Effector memory CD4-positive, alpha-beta T cell (primary cell): ENCODE measurements at regions not wholly inside any gene's neighbourhood (a gene's known extent, or its start where the extent isn't known, plus 50 kb on each side); places are given as distances from the start of the nearest gene placed in this dataset.
"Not testable (repeated sequence)": the region's sequence is repeated elsewhere in the genome, so short reads cannot be mapped to it uniquely, and the experiment has no call there.

ENCODE experiments used
- DNase-seq, 3 donors: peaks; one replicate each; pipeline ENCODE4 v3.0.0-alpha.2; 2020
- H3K27ac ChIP-seq: 2 replicates; pipeline ENCODE4 v1.7.0; 2013; ENCODE audit warnings: mild to moderate bottlenecking, low read length, moderate library complexity; ENCODE audit not compliant: insufficient read depth, poor library complexity, severe bottlenecking
- H3K27me3 ChIP-seq: replicated peaks from 2 replicates; pipeline ENCODE4 v1.7.0; 2013; ENCODE audit warnings: mild to moderate bottlenecking, low read length; ENCODE audit not compliant: insufficient read depth, control insufficient read depth, poor library complexity, severe bottlenecking
- H3K36me3 ChIP-seq: 2 replicates; pipeline ENCODE4 v1.7.0; 2013; ENCODE audit warnings: mild to moderate bottlenecking, low read length, moderate library complexity; ENCODE audit not compliant: control insufficient read depth, insufficient read depth
- H3K4me1 ChIP-seq: 2 replicates; pipeline ENCODE4 v1.7.0; 2013; ENCODE audit warnings: low read length, mild to moderate bottlenecking; ENCODE audit not compliant: control insufficient read depth, insufficient read depth, poor library complexity, severe bottlenecking
- H3K4me3 ChIP-seq: 2 replicates; pipeline ENCODE4 v1.7.0; 2013; ENCODE audit warnings: low read length, low read depth, mild to moderate bottlenecking; ENCODE audit not compliant: insufficient read depth, poor library complexity, severe bottlenecking
- H3K9me3 ChIP-seq: 2 replicates; pipeline ENCODE4 v1.7.0; 2013; ENCODE audit warnings: mild to moderate bottlenecking, low read length, moderate library complexity; ENCODE audit not compliant: control insufficient read depth

DNA sequence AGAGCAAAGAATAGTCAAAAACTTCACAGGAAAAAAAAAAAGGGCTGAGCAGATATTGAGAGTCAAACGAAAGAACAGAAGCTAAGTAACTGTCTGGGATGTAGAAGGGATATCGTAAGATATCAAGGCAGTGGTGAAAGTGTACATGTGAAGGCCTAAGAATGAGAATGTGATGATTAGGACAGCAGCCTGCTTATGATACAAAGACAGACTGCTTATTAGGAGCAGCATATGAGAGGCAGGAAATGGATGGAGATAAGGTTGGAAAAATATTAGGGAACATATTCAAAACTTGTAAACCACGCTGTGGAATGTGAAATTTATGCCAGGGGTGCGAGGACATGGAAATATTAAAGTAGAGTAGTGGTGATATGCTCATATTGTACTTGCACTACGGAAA, 133.1 kb upstream of the FAM174A start:
- Histone ChIP-seq H3K4me1 (no peaks in the 10 kb centered on the region), H3K27me3 (no peaks in the 10 kb centered on the region), H3K27ac (no peak overlapping the region), H3K36me3 (no peaks in the 10 kb centered on the region), H3K9me3 (no peaks in the 10 kb centered on the region), H3K4me3 (no peak overlapping the region)
- no peak for DNase-seq

DNA sequence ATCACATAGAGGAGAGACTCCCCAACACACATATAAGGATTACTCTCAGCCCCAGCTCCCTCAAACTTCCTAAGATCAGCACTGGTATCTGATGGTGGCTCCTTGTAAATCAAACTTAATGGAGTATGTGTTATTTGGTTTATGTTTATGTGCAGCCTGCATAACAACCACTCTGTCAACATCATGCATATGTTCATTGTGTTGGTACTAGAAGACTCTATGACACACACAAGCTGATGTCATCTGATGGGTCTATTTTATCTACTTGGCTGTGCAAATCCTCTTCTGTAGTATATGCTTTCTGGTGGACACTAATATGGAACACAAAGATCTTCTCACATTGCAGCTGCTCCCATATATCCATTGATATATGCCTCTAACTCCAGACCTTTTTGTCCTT, 134.0 kb upstream of the FAM174A start:
- no peaks in the 10 kb centered on the region for H3K36me3 ChIP-seq
- no peak for DNase-seq
- H3K9me3 ChIP-seq = no peaks in the 10 kb centered on the region
- no peaks in the 10 kb centered on the region for H3K27me3 ChIP-seq
- no peaks in the 10 kb centered on the region for H3K4me1 ChIP-seq
- H3K4me3 ChIP-seq = no peak overlapping the region
- H3K27ac ChIP-seq = no peak overlapping the region

DNA sequence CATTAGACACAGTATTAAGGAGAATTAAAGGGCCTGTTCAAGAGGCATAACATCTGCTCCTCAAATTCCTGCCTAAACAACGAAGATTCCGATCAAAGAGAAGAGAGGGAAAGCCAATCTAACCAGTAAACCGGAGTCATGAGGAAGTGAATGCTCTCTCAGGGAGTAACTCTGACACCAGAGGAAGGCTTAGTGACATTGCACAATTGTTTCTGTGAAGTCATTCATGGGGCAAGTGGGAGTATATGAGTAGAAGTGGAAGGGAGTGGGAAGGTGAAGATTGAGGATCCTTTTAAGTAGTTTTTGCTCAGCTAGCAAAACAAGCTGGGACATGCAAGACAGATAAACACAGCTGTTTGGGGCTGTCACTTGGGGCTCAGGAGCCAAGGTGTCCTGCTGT, 136.4 kb upstream of the FAM174A start:
- not testable (repeated sequence) for H3K27me3 ChIP-seq, H3K9me3 ChIP-seq, H3K4me1 ChIP-seq, H3K36me3 ChIP-seq, DNase-seq, H3K4me3 ChIP-seq, H3K27ac ChIP-seq

DNA sequence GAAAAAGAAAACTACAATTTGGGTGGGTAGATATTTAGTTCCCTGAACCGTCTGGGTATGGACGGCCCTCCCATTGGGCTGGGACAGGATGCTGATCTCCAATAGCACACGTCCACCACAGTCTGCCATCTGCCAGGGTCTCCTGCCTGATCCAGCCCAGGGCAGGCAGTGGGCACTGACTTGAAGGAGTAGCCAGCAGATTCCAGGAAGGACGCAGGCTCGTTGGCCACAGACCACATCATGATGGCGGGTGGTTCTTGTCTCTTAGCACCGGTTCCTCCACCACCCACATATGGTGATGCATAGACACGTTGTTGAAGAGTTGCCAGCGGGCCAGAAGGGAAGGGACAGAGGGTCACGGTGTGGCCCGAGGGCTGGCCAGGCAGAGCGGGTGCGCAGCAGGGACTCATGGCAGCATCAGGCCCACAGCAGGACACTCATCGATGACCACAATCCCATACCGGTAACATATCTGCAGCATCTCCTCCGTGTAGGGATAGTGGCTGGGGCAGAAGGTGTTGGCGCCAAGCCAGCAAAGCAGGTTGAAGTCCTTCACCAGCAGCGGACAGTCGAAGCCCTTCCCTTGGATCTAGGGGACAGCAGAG, 155.8 kb upstream of the FAM174A start:
- not testable (repeated sequence) for H3K27ac ChIP-seq, H3K27me3 ChIP-seq, H3K9me3 ChIP-seq, DNase-seq, H3K36me3 ChIP-seq, H3K4me1 ChIP-seq, H3K4me3 ChIP-seq

DNA sequence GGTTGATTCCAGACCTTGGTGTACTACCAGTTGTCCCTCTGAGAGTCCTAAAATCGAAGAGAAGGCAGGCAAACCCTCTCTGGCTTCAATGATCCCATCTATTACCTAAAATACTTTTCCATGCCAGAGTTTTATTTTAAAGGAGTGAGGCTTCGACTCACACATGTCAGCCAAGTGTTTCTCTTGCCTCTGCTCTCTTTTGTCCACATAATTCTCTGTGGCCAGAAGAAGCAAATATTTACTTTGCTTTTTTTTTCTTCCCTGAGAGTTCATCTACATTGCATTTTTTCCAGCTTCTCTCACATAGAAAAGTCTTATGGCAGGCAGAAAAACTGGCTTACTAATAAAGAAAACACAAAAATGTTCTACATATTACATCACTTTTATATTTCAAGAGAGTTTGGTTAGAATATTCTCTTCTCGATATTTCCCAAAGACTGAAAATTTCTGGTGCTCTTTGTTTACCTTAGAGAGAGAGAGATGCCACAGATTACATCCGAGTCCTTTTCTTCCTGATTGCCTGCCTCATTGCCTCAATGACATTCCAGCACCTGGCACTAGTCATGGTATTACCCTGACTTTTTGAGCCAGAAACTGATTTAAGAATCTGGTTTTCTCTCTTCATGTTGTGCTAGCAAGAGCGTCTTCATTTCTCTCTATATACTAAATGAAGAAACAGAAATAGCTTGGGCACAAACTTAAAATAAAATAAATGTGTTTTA, 170.3 kb upstream of the FAM174A start:
- H3K4me1 ChIP-seq, H3K27ac ChIP-seq, H3K4me3 ChIP-seq, H3K27me3 ChIP-seq, DNase-seq, H3K36me3 ChIP-seq, H3K9me3 ChIP-seq: not testable (repeated sequence)

DNA sequence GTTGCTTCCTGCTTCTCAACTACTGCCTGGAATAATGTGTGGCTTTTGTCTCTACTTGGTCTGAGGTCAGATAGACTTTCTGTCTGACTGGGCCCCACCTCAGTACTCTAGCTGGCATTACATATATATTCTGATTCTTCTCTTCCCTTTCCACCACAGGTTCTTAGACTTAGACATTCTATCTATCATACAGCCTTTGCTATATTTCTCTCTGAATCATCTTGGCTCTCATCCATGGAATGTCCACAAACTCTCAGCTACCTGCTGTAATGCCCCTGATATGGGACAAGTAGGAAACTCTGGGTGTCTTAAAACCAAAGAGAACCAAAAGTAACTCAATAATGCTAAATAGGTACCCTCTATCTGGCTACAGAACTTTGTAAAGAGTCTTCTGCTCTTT, 170.8 kb upstream of the FAM174A start:
- H3K4me3 ChIP-seq, H3K36me3 ChIP-seq, H3K9me3 ChIP-seq, H3K27ac ChIP-seq, H3K27me3 ChIP-seq, DNase-seq, H3K4me1 ChIP-seq: not testable (repeated sequence)

DNA sequence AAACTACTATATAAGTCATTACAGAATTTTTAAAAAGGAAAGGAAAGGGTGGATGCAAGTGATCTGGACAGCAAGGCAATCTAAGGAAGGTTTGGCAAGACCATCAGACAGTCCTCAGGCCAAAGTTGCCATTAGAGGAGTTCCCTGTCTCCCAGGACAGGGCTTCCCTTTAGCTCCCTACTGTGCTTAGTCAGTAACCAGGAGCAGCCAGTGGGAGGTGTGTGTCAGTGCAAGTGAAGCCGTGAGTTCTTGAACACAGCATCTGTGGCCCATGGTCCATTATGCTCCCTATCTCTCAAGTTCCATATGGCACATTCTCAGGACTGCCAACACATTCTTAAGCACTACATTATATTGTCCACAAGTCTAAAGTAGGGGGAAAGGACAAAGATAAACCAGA, 175.2 kb upstream of the FAM174A start:
- not testable (repeated sequence) for H3K27ac ChIP-seq

DNA sequence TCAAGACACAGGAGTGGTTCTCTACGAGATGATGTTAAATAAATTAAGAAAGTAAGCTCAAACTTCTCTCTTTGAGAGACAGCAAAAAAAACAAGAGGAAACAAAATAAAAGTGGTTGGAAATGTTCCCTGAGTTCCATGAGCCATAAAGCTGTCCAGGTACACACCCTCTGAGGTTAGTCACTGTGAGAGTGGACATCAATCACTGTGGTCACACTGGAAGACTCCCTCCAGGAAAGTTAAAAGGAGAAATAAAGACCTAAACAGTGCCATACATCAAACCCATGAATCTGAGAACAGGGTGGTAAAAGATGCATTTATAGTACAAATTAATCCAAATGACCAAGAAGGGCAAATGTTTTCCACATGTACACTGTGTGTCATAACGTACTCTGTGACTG, 188.9 kb upstream of the FAM174A start:
- H3K9me3 ChIP-seq, H3K27ac ChIP-seq, H3K4me3 ChIP-seq, H3K36me3 ChIP-seq, DNase-seq, H3K27me3 ChIP-seq, H3K4me1 ChIP-seq: not testable (repeated sequence)

More for the DNA sequence above, 175.2 kb upstream of the FAM174A start:
- H3K4me3 ChIP-seq, H3K36me3 ChIP-seq, H3K9me3 ChIP-seq, H3K4me1 ChIP-seq, H3K27me3 ChIP-seq, DNase-seq: not testable (repeated sequence)

DNA sequence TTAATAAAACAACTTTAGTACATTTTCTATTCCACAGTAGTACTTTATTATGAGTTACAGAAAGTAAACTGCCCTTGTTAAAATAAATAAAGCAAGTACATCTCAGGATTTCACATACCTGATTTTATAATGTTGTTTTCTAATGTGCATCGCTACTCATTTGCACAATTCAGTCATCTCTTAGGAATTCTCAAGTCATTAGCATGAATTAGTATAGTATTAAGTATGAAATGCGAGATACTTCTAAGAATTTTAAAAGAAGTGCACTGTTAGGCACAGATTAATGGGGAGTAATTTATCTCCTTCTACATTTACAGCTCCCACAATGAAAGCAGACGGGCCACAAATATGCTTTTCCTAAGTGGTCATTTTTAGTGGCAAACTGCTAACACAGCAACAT, 193.7 kb upstream of the FAM174A start:
- not testable (repeated sequence) for H3K4me1 ChIP-seq, H3K27ac ChIP-seq, H3K27me3 ChIP-seq, DNase-seq, H3K9me3 ChIP-seq, H3K4me3 ChIP-seq, H3K36me3 ChIP-seq

DNA sequence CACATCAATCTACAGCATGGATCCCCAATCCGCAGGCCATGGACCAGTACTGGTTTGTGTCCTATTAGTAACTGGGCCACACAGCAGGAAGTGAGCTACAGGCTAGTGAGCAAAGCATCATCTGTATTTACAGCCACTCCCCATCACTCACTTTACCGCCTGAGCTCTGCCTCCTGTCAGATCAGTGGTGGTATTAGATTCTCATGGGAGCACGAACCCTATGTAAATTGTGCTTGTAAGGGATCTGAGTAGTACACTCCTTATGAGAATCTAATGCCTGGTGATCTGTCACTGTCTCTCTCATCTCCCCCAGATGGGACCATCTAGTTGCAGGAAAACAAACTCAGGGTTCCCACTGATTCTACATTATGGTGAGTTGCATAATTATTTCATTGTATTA, 212.7 kb upstream of the FAM174A start:
- no peaks in the 10 kb centered on the region for H3K9me3 ChIP-seq
- H3K4me3 ChIP-seq = no peak overlapping the region
- no peaks in the 10 kb centered on the region for H3K4me1 ChIP-seq
- no peaks in the 10 kb centered on the region for H3K36me3 ChIP-seq
- no peaks in the 10 kb centered on the region for H3K27me3 ChIP-seq
- no peak overlapping the region for H3K27ac ChIP-seq
- no peak for DNase-seq
